ENCODE measurements at regions not wholly inside any gene's neighbourhood (a gene's known extent, or its start where the extent isn't known, plus 50 kb on each side); places are given as distances from the start of the nearest gene placed in this dataset.
A peak's percentile ranks its signal among the peaks of the same experiment; 100 is the strongest.

DNA sequence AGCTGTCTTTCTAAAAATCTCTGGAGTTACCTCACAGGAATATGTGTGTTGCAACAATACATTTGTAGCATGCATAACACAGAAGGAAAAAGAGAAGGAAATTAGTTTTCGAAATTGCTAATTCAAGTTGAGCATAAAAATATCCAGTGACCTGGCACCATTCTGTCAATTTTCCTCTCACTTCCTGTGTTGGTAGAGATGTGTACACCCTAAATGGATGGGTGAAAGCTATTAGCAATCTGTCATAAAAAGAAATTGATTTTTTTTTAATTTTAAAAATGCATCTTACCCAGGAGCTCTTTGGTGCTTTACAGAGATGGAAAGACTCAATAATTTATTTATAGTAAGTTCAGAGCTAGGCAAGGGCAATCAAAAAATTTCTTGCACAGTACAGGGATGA lies 333.3 kb upstream of the TMEM229A start:
- Histone ChIP-seq H3K27ac (replicated peaks) (no peak overlapping the region), H3K27me3 (ENCODE audit: insufficient read depth, poor library complexity, severe bottlenecking) (no peaks in the 10 kb centered on the region), H3K4me3 (replicated peaks; ENCODE audit: insufficient read depth, low read length) (no peak overlapping the region)
- no peak for TF ChIP-seq SPI1 (IDR thresholded peaks at IDR 0.05; ENCODE audit: borderline replicate concordance, low read depth)
- TF ChIP-seq, protein P1, sequence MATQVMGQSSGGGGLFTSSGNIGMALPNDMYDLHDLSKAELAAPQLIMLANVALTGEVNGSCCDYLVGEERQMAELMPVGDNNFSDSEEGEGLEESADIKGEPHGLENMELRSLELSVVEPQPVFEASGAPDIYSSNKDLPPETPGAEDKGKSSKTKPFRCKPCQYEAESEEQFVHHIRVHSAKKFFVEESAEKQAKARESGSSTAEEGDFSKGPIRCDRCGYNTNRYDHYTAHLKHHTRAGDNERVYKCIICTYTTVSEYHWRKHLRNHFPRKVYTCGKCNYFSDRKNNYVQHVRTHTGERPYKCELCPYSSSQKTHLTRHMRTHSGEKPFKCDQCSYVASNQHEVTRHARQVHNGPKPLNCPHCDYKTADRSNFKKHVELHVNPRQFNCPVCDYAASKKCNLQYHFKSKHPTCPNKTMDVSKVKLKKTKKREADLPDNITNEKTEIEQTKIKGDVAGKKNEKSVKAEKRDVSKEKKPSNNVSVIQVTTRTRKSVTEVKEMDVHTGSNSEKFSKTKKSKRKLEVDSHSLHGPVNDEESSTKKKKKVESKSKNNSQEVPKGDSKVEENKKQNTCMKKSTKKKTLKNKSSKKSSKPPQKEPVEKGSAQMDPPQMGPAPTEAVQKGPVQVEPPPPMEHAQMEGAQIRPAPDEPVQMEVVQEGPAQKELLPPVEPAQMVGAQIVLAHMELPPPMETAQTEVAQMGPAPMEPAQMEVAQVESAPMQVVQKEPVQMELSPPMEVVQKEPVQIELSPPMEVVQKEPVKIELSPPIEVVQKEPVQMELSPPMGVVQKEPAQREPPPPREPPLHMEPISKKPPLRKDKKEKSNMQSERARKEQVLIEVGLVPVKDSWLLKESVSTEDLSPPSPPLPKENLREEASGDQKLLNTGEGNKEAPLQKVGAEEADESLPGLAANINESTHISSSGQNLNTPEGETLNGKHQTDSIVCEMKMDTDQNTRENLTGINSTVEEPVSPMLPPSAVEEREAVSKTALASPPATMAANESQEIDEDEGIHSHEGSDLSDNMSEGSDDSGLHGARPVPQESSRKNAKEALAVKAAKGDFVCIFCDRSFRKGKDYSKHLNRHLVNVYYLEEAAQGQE (IDR thresholded peaks at IDR 0.05; ENCODE audit: insufficient replicate concordance, low read depth): no peak
- TF ChIP-seq POLR2AphosphoS5 (IDR thresholded peaks at IDR 0.05; ENCODE audit: low read depth): no peak
- TF ChIP-seq, protein P2, sequence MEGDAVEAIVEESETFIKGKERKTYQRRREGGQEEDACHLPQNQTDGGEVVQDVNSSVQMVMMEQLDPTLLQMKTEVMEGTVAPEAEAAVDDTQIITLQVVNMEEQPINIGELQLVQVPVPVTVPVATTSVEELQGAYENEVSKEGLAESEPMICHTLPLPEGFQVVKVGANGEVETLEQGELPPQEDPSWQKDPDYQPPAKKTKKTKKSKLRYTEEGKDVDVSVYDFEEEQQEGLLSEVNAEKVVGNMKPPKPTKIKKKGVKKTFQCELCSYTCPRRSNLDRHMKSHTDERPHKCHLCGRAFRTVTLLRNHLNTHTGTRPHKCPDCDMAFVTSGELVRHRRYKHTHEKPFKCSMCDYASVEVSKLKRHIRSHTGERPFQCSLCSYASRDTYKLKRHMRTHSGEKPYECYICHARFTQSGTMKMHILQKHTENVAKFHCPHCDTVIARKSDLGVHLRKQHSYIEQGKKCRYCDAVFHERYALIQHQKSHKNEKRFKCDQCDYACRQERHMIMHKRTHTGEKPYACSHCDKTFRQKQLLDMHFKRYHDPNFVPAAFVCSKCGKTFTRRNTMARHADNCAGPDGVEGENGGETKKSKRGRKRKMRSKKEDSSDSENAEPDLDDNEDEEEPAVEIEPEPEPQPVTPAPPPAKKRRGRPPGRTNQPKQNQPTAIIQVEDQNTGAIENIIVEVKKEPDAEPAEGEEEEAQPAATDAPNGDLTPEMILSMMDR (IDR thresholded peaks at IDR 0.05; ENCODE audit: insufficient read depth, low read length): no peak
- no peak for TF ChIP-seq GABPA (IDR thresholded peaks at IDR 0.05; ENCODE audit: low read depth)
- peak in 1 of 2 experiments; percentile 5 for DNase-seq (ENCODE audit: low read depth in 1 of 2, low spot score in 1 of 2)

DNA sequence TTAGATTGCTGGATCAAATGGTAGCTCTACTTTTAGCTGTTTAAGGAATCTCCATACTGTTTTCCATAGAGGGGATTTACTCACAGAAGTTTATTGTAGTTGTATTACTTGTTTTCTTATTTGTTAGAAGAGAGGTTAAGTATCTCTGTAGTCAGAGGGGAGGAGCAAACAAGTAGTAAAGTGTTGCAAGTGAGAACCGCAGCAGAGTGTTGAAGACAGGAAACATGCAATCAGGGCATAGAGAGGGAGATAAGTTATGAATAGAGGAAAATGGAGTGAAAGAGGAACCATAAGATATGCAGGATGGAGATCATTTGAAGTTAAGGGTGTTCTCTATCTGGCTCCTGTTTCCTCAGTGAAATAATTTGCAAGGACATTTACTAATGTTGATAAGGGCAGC lies 331.4 kb upstream of the TMEM229A start:
- Histone ChIP-seq H3K27ac (replicated peaks) (no peak overlapping the region), H3K27me3 (ENCODE audit: insufficient read depth, poor library complexity, severe bottlenecking) (no peaks in the 10 kb centered on the region), H3K4me3 (replicated peaks; ENCODE audit: insufficient read depth, low read length) (no peak overlapping the region)
- TF ChIP-seq POLR2AphosphoS5 (IDR thresholded peaks at IDR 0.05; ENCODE audit: low read depth) (no peak), GABPA (IDR thresholded peaks at IDR 0.05; ENCODE audit: low read depth) (no peak), SPI1 (IDR thresholded peaks at IDR 0.05; ENCODE audit: borderline replicate concordance, low read depth) (no peak)
- TF ChIP-seq, protein P2 (IDR thresholded peaks at IDR 0.05; ENCODE audit: insufficient read depth, low read length): no peak
- TF ChIP-seq, protein P1 (IDR thresholded peaks at IDR 0.05; ENCODE audit: insufficient replicate concordance, low read depth): no peak
- peak; percentile 30 to 64 for DNase-seq (ENCODE audit: low read depth in 1 of 2, low spot score in 1 of 2)

DNA sequence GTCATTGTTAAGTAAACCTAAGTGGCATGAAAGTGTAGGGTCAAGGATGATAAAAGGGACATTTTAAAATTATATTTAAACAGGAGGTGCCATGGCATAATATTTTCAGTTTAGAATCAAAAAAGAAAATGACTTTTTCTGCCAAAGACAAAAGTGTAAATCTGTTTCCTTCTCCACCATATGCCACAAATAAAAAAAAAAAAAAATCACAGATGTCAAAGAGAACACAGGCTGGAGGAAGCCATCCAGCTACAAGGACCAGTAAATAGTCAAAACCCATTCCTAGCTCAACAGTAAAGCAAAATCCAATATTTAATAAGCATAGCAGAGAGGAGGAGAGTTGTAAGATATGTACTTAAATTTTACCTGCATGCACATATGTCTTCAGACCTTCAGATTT lies 321.3 kb upstream of the TMEM229A start:
- TF ChIP-seq, protein P1 (IDR thresholded peaks at IDR 0.05; ENCODE audit: insufficient replicate concordance, low read depth): no peak
- TF ChIP-seq POLR2AphosphoS5 (IDR thresholded peaks at IDR 0.05; ENCODE audit: low read depth) (no peak), SPI1 (IDR thresholded peaks at IDR 0.05; ENCODE audit: borderline replicate concordance, low read depth) (no peak), GABPA (IDR thresholded peaks at IDR 0.05; ENCODE audit: low read depth) (no peak)
- TF ChIP-seq, protein P2 (IDR thresholded peaks at IDR 0.05; ENCODE audit: insufficient read depth, low read length): no peak
- Histone ChIP-seq H3K4me3 (replicated peaks; ENCODE audit: insufficient read depth, low read length) (no peak overlapping the region), H3K27me3 (ENCODE audit: insufficient read depth, poor library complexity, severe bottlenecking) (no peaks in the 10 kb centered on the region), H3K27ac (replicated peaks) (no peak overlapping the region)
- DNase-seq (ENCODE audit: low read depth in 1 of 2, low spot score in 1 of 2): no peak

Measured in HL-60 (cell line).